ENCODE measurements at regions not wholly inside any gene's neighbourhood (a gene's known extent, or its start where the extent isn't known, plus 50 kb on each side); places are given as distances from the start of the nearest gene placed in this dataset.

DNA sequence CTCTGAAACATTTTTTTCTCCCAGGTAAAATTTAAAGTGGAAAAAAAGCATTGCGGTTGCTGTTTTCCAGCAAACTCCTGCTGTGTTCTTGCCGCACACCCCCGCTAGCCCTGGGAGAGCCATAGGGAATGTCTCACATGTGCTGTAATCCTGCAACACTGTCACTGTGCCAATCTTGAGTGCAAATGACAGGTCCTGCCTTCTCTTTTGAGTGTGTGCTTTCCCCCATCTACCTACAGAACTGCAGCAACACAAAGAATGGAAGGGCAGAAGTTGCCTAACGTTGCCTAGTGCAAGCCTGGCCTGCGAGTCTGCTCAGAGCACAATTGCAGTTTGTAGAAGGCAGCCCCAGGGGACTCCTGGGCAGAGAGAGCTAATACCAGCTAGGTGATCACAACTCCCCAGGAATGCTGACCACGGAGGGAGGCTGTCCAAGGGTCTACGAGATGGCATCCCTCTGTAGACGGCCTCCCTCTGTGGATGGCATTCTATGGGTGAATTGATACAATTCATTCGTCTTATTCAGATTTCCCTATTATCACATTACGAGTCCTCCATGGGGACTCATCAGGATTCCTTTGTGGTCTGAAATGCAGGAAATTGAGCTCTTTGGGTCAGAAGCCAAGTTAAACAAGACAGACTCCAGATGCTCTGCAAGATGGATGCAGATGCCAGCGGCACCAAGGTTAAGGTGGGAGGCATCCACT lies 172.6 kb upstream of the S1PR3 start:
- Mint-ChIP-seq H3K36me3 (ENCODE audit: low read depth) (no peaks in the 10 kb centered on the region), H3K27me3 (peaks cover 3% of the 10 kb centered on the region), H3K9me3 (no peaks in the 10 kb centered on the region), H3K4me1 (no peaks in the 10 kb centered on the region), H3K27ac (no peak overlapping the region), H3K4me3 (no peak overlapping the region)
- intact Hi-C loops (cut with micrococcal nuclease), result no loop called here
- DNase-seq (no peak), ATAC-seq (ENCODE audit: low read depth) (no peak)
- ChIA-PET CTCF (no interaction called here), POLR2A (no interaction called here)
- TF ChIP-seq, protein P1, sequence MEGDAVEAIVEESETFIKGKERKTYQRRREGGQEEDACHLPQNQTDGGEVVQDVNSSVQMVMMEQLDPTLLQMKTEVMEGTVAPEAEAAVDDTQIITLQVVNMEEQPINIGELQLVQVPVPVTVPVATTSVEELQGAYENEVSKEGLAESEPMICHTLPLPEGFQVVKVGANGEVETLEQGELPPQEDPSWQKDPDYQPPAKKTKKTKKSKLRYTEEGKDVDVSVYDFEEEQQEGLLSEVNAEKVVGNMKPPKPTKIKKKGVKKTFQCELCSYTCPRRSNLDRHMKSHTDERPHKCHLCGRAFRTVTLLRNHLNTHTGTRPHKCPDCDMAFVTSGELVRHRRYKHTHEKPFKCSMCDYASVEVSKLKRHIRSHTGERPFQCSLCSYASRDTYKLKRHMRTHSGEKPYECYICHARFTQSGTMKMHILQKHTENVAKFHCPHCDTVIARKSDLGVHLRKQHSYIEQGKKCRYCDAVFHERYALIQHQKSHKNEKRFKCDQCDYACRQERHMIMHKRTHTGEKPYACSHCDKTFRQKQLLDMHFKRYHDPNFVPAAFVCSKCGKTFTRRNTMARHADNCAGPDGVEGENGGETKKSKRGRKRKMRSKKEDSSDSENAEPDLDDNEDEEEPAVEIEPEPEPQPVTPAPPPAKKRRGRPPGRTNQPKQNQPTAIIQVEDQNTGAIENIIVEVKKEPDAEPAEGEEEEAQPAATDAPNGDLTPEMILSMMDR (IDR thresholded peaks at IDR 0.05), result no peak

DNA sequence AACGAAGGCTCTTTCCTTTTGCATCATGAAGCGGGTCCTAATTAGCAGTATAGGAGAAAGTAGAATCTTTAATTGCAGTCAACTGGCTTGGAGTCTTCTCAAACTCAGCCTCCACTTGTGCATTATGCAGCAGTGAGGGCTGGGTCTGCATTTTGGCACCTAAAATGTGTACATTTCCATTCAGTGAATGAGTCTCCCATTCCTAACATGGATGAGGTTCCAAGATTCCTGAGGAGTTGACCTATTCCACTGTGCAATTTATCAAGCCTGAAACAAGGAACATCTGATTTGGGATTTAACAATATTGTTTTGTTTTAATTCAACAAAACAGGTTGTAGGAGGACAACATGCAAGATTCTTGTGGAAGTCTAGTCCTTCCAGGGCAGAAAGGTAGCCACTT lies 171.8 kb upstream of the S1PR3 start:
- ChIA-PET CTCF (no interaction called here), POLR2A (no interaction called here)
- Mint-ChIP-seq H3K4me3 (no peak overlapping the region), H3K27ac (no peak overlapping the region), H3K27me3 (peaks cover 5% of the 10 kb centered on the region), H3K36me3 (ENCODE audit: low read depth) (no peaks in the 10 kb centered on the region), H3K9me3 (no peaks in the 10 kb centered on the region), H3K4me1 (no peaks in the 10 kb centered on the region)
- intact Hi-C loops (cut with micrococcal nuclease), result no loop called here
- no peak for ATAC-seq (ENCODE audit: low read depth)
- TF ChIP-seq, protein P1 (IDR thresholded peaks at IDR 0.05), result no peak
- no peak for DNase-seq

DNA sequence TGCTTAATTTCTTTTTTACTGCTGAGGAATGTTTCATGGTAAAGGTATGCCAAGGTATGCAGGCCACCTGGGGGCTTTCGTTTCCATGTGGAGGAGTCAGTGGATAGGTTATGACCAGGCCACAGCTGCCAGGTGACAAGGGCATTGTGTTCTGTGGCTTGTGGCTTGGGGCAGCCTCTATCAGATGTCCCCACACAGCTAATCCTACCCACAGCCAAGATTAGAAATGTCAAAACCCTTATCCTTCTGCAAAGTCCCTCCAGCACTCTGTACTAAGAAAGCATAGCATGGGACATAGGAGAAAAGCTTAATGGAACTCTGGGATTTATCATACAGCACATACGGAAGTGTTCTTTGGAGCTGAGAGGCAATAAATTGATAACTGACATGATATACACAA lies 171.2 kb upstream of the S1PR3 start:
- H3K4me1 Mint-ChIP-seq, result no peaks in the 10 kb centered on the region
- DNase-seq, result no peak
- ChIA-PET POLR2A (no interaction called here), CTCF (no interaction called here)
- H3K9me3 Mint-ChIP-seq, result no peaks in the 10 kb centered on the region
- TF ChIP-seq, protein P1 (IDR thresholded peaks at IDR 0.05), result no peak
- H3K27ac Mint-ChIP-seq, result no peak overlapping the region
- ATAC-seq (ENCODE audit: low read depth), result no peak
- H3K36me3 Mint-ChIP-seq (ENCODE audit: low read depth), result no peaks in the 10 kb centered on the region
- no peak overlapping the region for H3K4me3 Mint-ChIP-seq
- H3K27me3 Mint-ChIP-seq, result peaks cover 10% of the 10 kb centered on the region
- intact Hi-C loops (cut with micrococcal nuclease), result no loop called here

DNA sequence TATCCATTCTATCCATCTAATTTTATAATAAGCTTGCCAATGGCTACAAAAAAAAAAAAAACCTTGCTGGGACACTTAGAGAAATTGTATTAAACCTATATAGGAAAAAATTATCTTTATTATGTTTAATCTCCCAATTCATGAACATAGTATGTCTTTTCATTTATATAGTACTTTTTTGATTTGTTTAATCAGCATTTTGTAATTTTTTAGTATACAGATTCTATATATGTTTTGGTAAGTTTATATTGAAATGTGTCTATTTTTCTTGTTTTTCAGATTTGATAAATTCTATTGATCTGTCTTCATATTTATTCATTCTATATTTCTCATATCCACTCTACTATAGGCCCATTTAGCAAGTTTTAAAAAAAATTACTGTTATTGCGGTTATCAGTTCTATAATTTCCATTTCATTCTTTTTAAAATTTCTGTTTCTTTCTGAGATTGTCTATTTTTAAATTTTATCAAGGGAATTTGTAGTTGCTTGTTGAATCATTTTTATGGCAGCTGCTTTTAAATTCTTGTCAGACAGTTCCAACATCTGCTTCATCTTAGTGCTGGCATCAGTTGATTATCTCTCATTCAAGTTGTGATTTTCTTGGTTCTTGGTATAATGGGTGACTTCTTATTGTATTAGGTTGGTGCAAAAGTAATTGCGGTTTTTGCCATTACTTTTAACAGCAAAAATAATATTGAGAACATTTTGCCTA lies 170.1 kb upstream of the S1PR3 start:
- H3K4me1 Mint-ChIP-seq, result no peaks in the 10 kb centered on the region
- peaks cover 12% of the 10 kb centered on the region for H3K27me3 Mint-ChIP-seq
- POLR2A ChIA-PET, result no interaction called here
- CTCF ChIA-PET, result no interaction called here
- H3K9me3 Mint-ChIP-seq, result no peaks in the 10 kb centered on the region
- intact Hi-C loops (cut with micrococcal nuclease), result no loop called here
- H3K27ac Mint-ChIP-seq, result no peak overlapping the region
- ATAC-seq (ENCODE audit: low read depth) (no peak), DNase-seq (no peak)
- H3K4me3 Mint-ChIP-seq, result no peak overlapping the region
- no peaks in the 10 kb centered on the region for H3K36me3 Mint-ChIP-seq (ENCODE audit: low read depth)
- TF ChIP-seq, protein P1 (IDR thresholded peaks at IDR 0.05), result no peak

DNA sequence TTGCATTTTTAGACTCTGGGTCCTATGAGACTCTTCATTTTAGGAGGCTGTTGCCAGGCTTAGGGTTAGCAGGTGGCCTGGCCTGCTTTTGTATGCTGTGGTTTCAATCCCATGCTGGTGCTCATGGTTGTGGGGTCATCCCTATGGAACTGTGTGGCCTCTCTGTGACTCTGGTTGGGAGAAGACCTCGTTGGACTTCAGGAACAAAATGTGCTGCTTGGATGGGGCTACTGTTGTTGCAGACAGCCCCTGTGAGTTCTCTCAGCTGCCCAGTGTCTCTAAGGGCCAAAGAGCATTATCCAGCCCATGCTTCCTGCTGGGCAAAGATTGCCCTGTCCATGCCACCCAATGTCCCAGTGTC lies 169.5 kb upstream of the S1PR3 start:
- ChIA-PET CTCF (no interaction called here), POLR2A (no interaction called here)
- TF ChIP-seq, protein P1 (IDR thresholded peaks at IDR 0.05), result no peak
- H3K27me3 Mint-ChIP-seq, result peaks cover 17% of the 10 kb centered on the region
- no peak overlapping the region for H3K4me3 Mint-ChIP-seq
- no peak overlapping the region for H3K27ac Mint-ChIP-seq
- H3K9me3 Mint-ChIP-seq, result no peaks in the 10 kb centered on the region
- intact Hi-C loops (cut with micrococcal nuclease), result no loop called here
- DNase-seq, result no peak
- no peaks in the 10 kb centered on the region for H3K4me1 Mint-ChIP-seq
- ATAC-seq (ENCODE audit: low read depth), result no peak
- no peaks in the 10 kb centered on the region for H3K36me3 Mint-ChIP-seq (ENCODE audit: low read depth)
